ENCODE measurements at regions not wholly inside any gene's neighbourhood (a gene's known extent, or its start where the extent isn't known, plus 50 kb on each side); places are given as distances from the start of the nearest gene placed in this dataset.
"Not testable (repeated sequence)": the region's sequence is repeated elsewhere in the genome, so short reads cannot be mapped to it uniquely, and the experiment has no call there.

DNA sequence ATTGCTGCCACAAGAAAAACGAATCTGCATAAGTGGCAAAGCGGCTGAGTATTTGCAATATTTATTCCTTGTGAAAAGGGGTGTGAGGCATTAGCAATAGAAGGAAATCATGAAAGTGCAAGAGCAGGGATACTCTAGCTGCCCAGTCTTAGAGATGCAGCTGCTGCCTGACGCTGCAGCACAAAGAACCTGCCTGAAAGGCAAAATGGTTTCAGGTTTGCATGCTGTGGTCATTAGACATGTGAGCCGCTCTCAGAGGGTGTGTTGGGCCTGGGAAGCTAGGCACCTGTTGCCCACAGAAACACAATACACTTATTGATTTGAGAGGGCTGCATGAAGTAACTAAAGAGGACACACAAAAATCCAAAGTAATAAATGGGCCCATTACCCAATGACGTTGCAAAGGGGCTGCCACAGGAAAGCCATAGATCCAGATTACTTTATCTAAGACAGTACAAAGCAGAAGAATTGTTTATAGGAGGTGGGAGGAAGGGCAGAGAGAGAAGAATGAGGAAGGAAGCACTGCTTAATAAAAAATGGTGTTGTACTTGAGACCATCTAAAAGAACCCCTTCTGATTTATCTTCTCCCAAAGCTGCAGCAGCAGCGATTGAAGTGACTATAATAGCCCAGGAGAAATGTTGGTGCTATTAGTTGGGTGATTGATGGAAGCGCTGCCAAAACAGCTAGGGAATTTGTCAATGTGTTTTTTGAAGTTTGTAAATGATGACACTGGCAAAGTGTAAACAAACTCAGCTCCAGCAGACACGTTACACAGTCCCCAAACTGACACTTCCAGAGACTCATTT lies 492.4 kb upstream of the ACVR2A start:
- no peak for DNase-seq

DNA sequence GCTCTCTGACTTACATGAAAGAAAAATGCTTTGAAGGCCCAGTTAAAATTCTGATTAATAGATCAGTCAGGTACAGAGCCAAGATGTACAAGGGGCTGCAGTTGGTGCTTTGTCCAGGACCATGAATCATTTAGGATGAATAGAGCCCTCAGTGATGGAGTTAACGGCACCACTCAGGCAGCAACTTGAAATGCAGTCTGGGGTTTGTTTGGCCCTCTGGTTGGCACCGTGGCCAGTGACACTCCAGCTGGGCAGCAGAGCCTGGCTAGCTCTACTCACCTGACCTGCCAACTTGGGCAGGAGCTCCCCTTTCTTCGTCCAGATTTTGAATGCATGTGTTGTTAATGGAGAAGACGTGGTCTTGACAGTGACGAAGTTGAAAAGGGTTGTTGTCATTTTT lies 493.0 kb upstream of the ACVR2A start:
- DNase-seq = no peak

DNA sequence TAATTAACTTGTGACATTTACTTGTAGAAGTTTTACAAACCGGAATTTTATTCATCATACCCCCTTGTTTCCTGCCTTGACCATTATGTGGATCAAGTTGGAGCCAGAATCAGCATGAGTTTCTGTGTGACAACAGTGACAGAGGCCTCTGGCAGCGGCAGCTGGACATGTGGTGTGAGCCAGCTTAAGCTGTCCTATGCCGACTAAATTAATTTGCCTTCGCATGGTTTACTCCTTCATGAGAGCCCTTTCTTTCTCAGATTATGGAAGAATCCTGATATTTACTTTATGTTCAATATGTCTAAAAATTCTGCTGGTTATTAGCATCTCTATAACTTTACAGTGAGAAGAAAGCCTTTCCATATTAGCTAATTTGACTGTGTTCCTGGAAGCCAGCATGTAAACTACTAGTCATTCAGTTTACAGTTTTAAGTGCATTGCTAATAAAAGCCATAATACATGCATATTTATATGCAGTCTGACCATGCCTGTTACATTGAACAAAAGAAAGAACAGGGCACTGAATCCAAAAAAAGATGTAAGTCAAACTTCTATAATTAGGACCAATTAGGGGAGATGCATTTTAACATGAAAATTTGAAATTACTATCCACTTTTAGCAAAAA lies 495.8 kb upstream of the ACVR2A start:
- no peak for DNase-seq

DNA sequence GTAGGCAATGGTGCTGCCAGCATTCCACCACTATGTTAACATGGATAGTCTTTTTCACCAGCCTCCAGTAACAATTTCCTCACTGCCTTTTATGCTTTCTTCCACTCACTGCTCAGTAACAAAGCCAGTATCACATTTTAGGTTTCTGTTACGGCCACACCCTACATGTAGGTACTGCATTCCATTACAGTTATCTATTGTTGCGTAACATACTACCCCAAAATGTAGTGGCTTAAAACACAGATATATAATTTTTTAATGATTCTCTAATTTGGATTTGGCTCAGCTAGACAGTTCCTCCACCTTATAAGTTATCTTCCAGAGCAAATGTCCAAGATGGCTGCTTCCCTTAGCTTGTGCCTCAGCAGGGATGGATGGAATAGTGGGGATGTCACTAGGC lies 498.7 kb upstream of the ACVR2A start:
- DNase-seq = no peak

GRCh38 chr2:147345246-147345645 lies 499.6 kb upstream of the ACVR2A start:
- no peak for DNase-seq

DNA sequence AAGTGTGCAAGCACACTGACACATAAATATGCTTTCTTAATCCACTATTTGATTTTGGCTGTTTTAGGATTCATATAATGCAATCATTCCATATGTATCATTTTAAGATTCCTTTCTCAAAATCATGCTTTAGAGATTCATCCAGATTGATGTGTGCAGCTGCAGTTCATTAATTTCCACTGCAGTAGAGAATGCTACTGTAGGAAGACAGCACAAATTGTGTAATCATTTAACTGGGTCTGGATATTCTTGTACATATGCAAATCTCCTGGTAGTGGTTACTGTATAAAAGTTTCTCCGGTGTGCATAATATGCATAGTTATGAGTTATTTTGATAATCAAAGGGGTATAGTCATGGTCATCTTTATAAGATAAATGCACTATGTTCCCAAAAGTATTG lies 502.5 kb upstream of the ACVR2A start:
- DNase-seq = no peak

DNA sequence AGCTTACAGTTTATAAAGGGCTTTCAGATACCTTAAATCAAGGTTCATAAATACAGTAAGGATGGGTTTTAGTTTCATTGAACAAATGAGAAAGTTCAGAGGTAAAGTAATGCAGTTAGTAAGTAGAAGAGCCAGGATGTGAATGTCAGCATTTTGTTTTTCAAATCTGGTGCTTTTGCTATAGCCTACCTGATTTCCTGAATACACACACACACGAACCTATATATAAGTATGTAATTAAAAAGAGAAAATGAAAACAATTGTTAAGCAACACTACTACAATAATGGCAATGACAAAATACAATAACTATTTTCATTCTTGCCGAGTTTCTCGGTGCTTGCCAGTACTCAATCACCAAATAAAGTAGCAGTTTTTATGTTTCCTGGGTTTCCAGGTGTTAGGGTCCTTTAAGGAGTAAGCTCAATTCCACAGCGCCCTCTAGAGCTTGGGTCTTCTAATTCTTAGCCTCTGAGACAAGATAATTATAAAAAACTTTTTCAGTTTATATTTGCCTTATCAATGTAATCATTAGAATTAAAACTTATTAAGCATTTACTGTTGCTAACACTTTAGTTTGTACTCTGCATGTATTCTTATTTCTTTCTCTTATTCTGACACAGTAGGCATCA lies 512.9 kb upstream of the ACVR2A start:
- no peak for DNase-seq

DNA sequence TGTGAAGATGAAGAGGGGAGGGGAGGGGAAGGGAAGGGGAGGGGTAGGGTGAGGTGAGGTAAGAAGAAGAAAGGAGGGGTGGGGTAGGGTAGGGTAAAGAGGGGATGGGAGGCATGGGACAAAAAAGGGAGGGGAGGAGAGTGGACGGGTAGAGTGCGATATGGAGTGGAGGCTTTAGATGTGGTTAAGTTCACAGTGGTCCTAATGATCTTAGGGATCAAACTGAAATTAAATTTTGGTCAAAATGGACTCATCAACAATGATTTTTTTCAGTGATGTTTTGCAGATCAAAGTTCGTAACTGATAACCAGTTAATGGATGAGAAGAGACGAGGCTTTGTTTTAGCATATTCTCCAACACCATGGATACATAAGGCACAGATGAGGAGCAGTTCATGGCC lies 513.9 kb upstream of the ACVR2A start:
- DNase-seq = no peak

GRCh38 chr2:147327613-147328012 lies 517.2 kb upstream of the ACVR2A start:
- DNase-seq = no peak

GRCh38 chr2:147325990-147326389 lies 518.8 kb upstream of the ACVR2A start:
- no peak for DNase-seq

- DNase-seq = no peak
These were observed 524.7 kb upstream of the ACVR2A start for GRCh38 chr2:147320146-147320545.

GRCh38 chr2:147311058-147311430 lies 533.8 kb upstream of the ACVR2A start:
- no peak for DNase-seq

DNA sequence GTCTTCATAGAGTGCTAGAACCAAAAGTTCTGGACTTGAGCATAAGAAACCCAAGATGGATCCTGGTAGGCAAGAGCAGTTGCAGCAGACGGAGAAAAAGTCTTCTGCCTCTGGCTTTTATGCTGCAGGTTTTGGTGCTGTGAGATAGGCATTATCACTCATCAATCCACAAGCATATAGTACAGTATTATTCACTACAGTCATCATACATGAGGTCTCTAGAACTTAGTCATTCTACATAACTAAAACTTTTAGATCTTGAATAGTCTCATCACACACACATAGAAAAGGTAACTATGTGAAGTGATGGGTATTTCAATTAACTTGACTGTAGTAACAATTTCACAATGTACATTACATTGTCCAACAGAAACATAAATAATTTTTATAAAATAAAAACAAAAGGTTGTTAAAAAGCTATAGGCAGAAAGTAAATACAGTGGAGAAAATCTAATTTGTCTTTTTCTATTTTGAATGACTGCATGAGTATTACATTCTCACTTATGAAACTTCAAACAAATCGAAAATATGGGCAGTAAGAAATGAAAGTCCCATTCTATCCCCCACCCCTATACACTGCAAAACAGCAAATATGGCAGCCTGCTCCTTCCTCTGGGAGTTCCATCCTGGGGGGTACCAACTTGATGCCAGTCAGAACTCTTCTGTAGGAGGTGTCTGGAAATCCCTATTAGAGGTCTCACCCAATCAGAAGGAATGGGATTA lies 534.3 kb upstream of the ACVR2A start:
- DNase-seq = no peak

GRCh38 chr2:147297820-147298219 lies 547.0 kb upstream of the ACVR2A start:
- DNase-seq = no peak

GRCh38 chr2:147294825-147295392 lies 549.9 kb upstream of the ACVR2A start:
- DNase-seq = no peak

- DNase-seq = no peak
These were observed 550.6 kb upstream of the ACVR2A start for GRCh38 chr2:147293991-147294824.

- DNase-seq = no peak
These were observed 556.7 kb upstream of the ACVR2A start for GRCh38 chr2:147288131-147288530.

GRCh38 chr2:147275943-147276342 lies 568.9 kb upstream of the ACVR2A start:
- no peak for DNase-seq

- no peak for DNase-seq
These were observed 571.2 kb upstream of the ACVR2A start for GRCh38 chr2:147273628-147274027.

DNA sequence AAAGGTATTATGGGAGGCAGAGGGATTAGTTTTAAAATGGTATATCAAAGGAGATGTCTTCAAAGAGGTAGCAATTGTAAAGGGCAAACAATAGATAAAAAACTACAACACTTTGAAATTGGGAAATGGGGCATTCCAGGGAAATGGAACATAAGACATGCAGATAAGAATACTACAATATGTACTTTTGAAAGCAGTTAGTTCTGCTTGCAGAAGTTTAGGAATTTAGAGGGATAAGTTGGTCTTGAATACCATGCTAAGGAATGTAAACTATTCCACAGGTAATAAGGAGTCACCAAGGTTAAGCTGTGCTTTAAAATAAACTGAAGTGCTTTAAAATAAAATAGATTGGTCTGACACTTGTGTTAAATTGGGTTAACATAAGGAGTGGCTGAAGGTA lies 571.7 kb upstream of the ACVR2A start:
- DNase-seq = no peak

GRCh38 chr2:147269581-147269980 lies 575.2 kb upstream of the ACVR2A start:
- not testable (repeated sequence) for DNase-seq

DNA sequence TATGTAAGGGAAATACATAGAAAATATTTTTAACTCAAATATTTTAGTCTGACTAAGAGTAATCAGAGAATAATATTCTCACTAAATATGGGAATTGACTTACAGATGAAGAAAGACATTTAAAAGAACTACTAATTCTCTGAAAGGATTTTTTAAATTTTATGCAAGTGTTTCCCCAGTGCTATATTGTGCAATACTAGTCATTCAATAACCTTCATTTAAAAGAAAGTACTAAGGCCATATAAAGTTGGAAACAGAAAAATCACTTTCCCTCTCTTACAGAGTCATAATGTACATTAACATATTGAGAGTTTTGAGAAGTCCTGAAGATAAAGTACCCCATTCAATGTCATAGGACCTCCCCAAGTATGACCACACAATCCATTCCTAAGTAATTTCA lies 584.6 kb upstream of the ACVR2A start:
- DNase-seq = no peak
